Hematopoietic multipotent progenitor cell (in vitro differentiated cells): ENCODE measurements at regions not wholly inside any gene's neighbourhood (a gene's known extent, or its start where the extent isn't known, plus 50 kb on each side); places are given as distances from the start of the nearest gene placed in this dataset.

Experiments used
- DNase-seq, 3 donors: peaks; one replicate each; pipeline ENCODE4 v3.0.0-alpha.2; 2011 to 2015; ENCODE audit warnings: low read depth in 2 of 3, low spot score in 2 of 3

DNA sequence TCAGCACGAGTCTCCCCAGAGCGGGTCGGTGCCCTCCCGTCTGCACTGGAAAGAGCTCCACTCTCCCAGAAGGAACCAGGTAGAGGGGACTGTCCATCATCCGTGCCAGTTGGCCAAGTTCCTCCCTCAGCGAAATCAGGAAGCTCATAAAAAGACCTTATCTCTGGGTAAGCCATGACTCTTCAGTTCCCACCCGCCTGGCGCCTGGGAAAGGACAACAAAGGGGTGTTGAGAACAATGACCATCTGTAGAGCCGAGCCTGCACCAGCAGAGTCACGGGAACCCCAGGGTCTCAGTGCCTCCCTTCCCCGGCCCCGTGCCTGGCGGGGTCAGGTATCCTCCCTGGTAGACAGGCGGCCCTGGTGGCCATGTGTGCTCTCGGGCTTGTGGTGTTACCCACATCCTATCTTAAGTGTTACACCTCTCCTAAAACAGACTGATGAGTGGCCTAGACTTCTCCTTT is 190.7 kb downstream of the AXIN2 start:
- DNase-seq = peak in 2 of 3 donors; percentile 36 to 71

DNA sequence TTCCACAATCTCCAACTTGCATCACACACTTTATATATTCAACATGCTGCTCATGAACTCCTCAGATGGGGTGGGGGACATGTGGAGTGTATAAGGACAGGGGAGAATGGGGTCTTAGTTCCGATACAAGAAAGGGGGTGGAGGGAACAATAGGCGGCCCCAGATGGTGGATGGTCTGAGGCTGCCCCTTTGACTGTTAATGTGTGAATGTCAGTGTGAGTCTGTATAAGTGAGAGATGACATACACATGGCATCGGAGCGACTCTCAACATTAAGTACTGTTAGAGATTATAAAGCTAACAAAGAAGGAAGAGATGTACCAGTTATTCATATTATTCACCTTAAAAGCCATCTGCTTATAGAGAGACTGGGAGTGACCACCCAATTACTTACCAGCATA is 193.1 kb downstream of the AXIN2 start:
- no peak for DNase-seq

DNA sequence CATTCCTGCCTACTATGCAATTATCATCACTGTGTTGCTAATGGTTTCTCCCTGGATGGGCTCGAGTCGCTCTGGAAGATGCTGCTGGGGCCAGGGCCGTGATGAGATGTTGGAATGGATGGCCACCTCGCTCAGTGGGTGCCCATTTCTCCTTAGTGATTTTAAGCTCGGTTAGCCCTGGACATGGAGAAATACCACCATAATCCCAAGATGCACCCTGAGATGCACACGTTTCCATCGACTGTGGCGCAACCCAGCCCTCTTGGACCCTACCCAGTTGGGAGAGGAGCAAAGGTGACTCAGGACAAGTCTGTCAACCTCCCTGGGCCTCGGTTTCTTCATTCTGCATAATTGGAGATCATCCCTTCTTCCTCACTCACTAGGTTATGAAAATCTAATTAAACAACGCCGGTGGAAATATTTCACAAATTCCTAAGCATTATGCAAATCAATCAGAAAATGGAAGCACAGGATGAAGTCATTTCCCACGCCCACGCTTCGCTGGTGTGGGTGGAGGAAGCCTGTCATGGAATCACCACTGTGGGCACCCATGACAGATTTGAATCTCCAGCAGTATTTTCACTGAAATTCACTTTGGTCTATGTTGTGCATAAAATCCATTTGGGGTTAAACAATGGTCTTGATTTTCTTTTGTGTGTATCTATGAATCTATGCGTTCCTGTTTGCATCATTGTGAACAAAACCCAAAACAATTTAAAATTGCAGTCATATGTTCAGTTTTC is 195.2 kb downstream of the AXIN2 start:
- no peak for DNase-seq

DNA sequence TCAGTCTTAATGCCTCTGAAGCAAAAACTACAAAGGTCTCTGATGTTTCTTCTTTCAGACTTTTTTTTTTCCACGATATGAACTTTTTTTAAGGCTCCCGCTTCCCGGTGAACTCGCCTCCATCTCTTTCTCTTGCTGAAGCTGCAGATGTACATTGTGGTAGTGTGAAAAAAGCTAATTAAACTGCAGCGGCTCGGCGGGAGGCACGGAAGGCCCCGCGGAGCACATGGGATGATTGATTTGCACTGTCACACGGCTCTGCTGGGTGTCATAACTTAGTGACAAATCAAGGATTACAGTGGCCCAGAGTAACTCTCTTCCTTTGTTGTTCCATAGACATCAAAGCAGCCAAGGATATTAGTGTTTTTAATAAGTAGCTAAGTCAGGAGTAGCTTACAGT is 196.3 kb downstream of the AXIN2 start:
- DNase-seq = no peak

DNA sequence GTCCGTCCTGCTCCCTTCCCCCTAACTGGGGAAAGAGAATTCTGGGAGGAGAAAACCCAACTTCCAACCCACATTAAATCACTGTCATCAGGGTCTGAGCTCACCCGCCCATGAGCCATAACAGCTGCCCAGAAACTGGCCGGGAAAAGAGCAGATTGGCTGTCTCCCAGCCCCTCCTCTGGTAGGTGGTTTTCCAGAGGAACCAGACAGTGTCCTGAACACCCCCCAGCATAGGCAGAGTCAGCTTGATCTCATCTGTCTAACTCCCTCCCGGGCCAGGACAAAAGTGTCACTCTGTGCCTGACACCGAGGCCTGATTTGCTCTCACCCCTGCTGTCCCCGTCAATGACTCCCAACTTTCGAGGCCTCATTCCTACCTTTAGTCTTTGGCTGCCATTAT is 197.0 kb downstream of the AXIN2 start:
- no peak for DNase-seq

DNA sequence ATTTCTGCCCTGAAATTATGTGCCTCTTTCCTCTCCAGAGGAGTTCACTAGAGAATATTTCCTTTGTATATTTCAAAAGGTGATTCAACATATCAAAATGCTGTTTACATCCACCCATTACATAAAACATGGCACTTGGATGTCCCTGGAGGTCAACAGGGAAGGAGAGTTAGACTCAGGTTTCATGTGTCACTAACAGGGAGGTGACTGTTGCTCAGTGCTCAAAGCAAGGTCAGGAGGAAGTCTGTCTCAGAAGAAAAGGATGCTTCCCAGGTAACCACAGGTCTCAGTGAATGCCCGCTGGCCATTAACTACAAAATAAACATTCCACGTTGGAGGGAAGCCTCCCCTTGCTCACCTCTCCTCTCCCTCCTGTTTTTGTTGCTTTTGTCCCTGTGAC is 198.6 kb downstream of the AXIN2 start:
- no peak for DNase-seq

DNA sequence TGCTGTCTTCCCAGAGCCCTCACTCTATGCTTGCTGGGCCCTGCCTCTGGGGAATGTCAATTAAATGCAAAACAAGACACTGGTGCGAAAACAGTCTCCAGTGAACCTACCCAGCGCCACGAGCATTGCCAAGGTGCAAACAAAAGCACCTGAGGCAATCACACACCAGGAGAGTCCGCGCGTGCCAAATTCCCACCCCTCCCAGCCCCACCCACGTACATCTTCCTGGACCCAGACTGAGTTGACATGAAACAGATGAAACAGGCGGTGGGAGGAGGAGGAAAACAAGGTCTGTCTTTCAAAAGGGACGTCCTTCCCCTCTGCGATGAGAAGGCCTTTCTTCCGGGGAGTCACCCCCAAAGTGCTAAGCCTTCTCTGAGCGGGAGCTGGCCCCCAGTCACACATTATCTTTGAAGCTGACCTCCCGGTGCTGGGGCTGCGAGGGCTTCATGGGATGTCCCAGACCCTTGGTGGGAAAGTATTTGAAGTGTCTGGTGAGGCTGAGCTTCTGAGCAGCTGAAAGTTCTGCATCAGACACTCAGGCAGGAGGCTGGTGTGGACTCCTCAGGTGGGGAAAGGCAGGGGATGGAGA is 200.4 kb downstream of the AXIN2 start:
- no peak for DNase-seq

DNA sequence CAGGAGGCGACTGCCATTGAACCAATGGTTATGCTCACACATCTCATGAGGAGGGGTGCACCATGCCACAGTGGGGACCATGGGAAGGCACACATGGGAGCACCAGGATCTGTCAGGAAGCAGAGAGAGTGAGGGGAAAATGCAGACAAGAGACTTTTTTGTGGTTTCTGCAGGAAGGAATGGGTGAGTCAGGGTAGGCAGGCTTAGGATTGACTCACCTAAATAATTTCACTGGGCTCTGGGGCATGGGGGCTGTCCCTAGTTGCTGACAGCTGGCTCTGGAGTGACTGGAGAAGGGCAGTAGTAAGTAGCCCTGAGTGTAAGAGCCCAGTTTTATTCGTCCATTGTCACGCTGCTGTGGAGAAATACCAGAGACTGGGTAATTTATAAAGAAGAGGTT is 202.4 kb downstream of the AXIN2 start:
- no peak for DNase-seq

DNA sequence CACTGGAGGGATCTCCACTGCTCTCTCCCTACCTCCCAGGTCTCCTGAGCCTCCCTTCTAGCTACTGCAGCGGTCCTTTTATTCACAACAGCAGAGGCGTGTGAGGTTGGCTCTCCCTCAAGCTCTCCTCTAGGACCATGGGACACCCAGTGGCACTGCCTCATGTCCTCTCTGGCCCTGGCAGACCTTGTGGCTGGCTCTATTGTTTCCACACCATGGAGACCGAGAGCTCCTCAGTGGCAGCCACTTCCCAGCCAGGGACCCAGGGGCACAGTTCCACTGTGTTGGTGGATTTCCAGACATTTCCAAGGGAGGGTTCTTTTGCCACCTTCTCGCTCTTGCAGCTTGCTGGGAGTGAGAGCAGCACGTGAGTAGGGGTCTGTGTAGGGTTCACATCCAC is 204.9 kb downstream of the AXIN2 start:
- DNase-seq = no peak

DNA sequence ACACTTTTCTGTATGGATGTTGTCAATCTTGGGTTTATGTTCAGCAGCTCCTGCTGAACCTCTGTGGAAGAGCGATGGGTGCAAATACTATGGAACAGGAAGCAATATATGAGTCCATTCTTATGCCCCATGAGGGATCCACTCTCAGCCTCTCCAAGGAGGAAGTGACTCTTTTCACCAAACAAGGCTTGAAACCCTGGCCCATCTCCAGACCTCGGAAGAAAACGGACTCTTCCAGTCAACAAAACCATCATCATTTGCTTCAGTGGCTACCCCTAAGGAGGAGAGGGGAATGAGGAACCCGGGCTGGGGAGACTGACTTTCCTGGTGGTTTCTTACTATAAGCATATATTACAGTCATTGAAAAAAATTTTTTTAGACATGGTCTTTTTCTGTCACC is 206.2 kb downstream of the AXIN2 start:
- DNase-seq = no peak

DNA sequence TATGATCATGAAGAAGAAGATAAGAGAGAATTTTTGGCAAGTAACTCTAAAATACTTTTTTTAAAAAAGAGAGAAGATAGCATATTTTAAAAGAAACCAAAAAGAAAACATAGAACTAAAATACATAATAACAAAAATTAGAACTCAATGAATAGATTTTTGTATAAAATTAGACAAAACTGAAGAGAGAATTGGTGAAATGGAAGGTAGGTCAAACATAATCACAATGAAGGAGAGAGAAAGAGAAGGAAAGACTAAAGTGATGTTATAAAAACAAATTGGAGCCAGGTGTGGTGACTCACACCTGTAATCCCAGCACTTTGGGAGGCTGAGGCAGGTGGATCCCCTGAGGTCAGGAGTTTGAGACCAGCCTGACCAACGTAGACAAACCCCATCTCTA is 211.5 kb downstream of the AXIN2 start:
- DNase-seq = no peak

DNA sequence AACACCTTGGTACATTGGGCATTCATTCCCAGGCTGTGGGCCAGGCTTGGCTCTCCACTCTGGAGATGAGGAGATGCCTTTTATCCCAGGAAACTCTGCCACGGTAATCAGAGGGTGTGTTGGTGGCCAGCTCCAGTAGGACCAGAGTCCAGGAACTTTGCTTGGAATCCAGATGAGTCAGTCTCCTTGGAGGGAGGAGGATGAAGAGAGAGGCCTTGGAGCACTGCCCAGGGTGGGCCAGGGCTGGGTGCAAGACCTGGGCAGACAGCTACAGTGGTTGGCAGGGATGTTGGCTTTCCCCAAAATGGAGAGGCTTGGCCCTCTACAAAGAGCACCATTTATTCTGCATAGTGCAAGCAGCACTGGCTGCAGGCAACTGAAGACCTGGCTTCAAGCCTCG is 209.0 kb downstream of the RGS9 start:
- DNase-seq = no peak

DNA sequence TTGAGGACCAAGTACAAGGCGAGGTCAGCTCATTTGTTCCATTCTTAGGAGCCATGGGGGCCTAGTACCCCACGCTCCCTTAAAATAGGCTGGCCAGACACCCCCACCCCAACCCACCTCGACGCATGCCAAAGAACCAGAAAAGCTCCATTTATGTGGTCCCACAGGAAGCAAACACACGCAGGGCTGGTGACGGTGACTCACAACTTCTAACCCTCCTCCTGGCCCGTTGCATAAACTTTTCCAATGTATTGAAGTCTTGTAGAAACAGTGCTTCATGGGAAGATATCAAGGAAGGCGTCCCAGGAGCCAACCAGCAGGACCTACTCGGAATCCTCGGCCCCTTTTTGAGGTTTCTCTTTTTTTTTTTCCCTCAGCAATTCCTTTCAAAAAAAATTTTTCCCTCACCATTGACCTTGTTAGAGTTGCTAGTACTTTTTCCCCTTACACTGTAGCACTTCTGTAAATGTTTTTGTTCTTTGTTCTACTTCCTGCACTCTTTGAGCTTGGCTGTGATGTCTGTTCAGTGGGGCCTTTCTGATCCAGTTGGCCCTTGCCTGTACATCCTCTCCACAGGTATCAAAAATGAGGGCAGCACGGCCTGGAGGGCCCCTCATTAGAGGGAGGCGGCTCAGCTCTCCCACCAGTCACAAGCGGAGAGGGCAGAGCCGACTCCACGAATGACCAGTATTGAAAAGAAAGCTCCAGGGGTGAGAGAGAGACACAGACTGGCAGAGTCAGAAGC is 208.3 kb downstream of the RGS9 start:
- DNase-seq = no peak

DNA sequence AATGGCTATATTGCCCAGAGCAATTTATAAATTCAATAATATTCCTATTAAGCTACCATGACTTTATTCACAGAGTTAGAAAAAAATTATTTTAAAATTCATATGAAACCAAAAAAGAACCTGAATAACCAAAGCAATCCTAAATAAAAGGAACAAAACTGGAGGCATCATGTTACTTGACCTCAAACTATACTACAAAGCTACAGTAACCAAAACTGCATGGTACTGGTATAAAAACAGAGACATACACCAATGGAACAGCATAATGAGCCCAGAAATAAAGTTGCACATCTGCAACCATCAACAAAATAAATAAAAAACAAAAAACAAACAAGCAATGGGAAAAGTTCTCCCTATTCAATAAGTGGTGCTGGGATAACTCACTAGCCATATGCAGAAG is 203.2 kb downstream of the RGS9 start:
- no peak for DNase-seq

DNA sequence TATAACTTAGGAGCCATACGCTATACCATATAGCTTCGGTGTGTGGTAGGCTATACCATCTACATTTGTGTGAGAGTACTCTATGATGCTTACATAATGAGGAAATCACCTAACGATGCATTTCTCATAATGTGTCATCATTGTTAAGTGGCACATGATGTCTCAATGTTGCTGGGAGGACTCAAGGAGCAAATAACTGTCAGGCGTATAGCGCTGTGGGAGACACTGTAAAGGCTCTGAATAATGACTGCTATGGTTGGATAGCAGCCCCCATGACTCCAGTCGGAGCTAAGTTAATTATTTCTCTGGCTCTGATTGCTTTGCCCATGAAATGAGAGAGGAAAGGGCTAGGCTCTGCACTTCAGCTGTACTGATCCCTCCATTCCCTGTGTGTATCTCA is 197.2 kb downstream of the RGS9 start:
- no peak for DNase-seq

DNA sequence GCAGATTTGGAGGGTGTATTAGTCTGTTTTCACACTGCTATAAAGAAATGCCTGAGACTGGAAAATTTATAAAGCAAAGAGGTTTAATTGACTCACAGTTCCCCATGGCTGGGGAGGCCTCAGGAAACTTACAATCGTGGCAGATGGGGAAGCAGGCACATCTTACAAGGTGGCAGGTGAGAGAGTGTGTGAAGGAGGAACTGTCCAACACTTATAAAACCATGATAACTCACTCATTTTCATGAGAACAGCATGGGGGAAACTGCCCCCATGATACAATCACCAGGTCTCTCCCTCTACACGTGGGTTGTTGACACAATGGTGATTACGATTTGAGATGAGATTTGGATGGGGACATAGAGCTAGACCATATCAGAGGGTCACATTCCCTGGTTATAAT is 195.6 kb downstream of the RGS9 start:
- DNase-seq = no peak

DNA sequence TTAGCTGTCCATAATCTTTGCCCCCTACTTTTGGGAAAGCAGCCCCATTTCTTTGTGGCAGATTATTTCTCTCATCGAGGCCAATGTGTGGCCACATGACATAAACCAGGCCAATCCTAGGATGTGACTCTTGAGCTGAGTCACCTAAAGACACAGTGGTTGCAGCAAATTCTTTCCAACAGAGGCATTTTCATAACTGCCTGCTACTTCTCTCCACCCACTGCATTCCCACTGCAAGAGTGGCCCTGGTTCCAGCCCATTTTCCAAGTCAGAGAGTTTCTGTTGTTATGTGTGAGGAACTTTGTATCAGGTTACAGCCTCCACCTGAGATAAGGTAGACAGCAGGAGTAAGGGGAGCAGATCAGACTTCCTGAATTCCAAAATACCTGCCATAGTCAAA is 195.2 kb downstream of the RGS9 start:
- DNase-seq = no peak

DNA sequence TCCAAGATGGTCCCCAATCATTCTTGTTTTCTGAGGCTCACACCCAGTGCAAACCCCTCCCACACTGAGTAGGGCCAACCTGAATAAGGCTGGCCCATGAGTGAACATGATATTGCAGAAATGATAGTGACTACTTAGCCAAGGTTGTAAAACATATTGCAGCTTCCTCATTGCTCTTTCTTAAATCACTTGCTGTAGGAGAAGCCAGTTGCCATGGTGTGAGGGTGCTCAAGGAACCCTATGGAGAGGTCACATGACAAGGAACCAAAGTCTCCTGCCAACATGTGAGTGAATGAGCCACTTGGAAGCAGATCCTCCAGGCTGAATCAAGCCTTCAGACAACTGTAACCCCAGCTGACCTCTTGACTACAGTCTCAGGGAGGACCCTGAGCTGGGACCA is 191.4 kb downstream of the RGS9 start:
- DNase-seq = no peak

DNA sequence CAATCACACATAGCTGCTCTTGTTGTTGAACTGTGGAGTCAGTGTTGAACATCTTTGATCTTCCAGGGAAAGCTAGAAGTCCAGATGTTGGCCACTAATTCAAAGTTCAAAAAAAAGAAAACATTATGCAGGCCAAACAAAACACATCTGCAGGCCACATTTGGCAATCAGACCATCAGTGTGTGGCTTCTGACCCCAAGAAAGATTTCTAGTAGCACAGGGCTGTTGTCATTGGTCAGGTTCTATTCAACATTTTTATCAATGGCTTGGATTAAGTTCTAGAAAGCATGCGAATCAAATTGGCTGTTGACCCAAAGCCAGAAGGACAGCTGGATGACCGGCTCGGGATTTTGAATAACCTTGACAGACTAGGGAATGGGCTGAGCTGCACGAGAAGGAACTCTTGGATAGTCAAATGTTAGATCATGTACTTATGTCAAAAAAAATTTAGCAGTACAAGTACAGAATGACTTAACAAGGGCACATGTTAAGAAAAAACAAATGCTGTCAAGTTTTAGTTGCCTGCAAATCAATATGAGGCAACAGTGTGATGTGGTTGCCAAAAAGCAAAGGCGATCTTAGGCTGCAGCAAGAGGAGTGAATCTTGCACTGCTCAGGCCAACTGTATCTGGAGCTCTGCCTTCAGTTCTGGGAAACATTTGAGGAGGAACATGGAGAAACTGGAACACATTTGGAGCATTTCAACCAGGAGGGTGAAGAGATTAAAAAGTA is 187.6 kb downstream of the RGS9 start:
- no peak for DNase-seq

DNA sequence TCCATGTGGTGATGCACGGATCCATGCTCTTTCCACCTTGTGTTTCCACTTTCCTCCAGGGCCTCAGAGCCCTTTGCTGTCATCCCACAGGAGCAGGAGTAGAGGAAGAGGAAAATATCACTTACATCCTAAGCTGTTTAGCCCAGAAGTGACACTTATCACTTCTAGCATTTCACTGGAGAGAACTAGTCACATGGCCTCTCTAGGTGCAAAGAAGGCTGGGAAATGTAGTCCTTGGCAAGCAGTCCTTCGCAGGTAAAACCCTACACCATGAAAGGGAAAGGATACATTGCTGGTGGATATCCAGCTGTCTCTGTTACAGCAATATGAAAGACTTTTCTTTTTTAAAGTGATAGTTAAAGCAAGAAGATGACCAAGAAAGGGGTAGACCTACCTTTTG is 185.9 kb downstream of the RGS9 start:
- no peak for DNase-seq

DNA sequence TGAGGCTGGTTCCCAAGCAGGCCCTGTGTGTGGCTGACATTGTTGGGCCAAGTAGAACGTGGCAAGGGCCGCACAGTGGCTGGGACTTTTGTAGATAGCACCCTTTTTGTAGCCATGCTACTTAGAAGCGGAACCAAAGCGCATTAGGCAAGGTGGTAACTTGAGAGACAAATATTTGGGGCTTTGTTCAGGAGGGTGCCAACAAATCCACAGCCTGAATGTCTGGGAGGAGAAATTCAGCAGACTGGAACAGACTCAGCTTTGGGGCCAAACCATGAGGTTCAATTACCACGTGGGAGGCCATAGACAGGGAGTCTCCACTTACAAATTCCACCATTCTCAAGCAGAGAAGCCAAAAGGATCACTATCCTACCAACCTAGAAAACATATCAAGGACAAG is 183.7 kb downstream of the RGS9 start:
- no peak for DNase-seq
